GM12873 (cell line): ENCODE measurements at regions not wholly inside any gene's neighbourhood (a gene's known extent, or its start where the extent isn't known, plus 50 kb on each side); places are given as distances from the start of the nearest gene placed in this dataset.

Experiments
- CTCF ChIP-seq: IDR thresholded peaks from 2 replicates; pipeline ENCODE4 v1.5.1; 2012; ENCODE audit warnings: low read depth, mild to moderate bottlenecking, moderate library complexity, low read length, control low read depth; ENCODE audit not compliant: insufficient read depth; ENCODE audit errors: missing control alignments

GRCh38 chr14:28820677-28821076 is 54.1 kb downstream of the FOXG1 start:
- no peak for TF ChIP-seq CTCF

GRCh38 chr14:28821993-28822392 is 55.4 kb downstream of the FOXG1 start:
- no peak for TF ChIP-seq CTCF

GRCh38 chr14:28823245-28823644 is 56.7 kb downstream of the FOXG1 start:
- no peak for TF ChIP-seq CTCF

- no peak for TF ChIP-seq CTCF
These were observed 63.5 kb downstream of the FOXG1 start for GRCh38 chr14:28830115-28830534.

- no peak for TF ChIP-seq CTCF
These were observed 64.5 kb downstream of the FOXG1 start for GRCh38 chr14:28831126-28831525.

- no peak for TF ChIP-seq CTCF
These were observed 101.0 kb downstream of the FOXG1 start for GRCh38 chr14:28867571-28867970.

- TF ChIP-seq CTCF: no peak
These were observed 103.5 kb downstream of the FOXG1 start for GRCh38 chr14:28870033-28870564.
